Activated CD8-positive, alpha-beta memory T cell treated with anti-CD3 and anti-CD28 coated beads for 24 hours (primary cell): ENCODE measurements at regions not wholly inside any gene's neighbourhood (a gene's known extent, or its start where the extent isn't known, plus 50 kb on each side); places are given as distances from the start of the nearest gene placed in this dataset.
"Not testable (repeated sequence)": the region's sequence is repeated elsewhere in the genome, so short reads cannot be mapped to it uniquely, and the experiment has no call there.

Source experiments
- DNase-seq: peaks from one replicate; pipeline ENCODE4 v3.0.0-alpha.2; 2020

DNA sequence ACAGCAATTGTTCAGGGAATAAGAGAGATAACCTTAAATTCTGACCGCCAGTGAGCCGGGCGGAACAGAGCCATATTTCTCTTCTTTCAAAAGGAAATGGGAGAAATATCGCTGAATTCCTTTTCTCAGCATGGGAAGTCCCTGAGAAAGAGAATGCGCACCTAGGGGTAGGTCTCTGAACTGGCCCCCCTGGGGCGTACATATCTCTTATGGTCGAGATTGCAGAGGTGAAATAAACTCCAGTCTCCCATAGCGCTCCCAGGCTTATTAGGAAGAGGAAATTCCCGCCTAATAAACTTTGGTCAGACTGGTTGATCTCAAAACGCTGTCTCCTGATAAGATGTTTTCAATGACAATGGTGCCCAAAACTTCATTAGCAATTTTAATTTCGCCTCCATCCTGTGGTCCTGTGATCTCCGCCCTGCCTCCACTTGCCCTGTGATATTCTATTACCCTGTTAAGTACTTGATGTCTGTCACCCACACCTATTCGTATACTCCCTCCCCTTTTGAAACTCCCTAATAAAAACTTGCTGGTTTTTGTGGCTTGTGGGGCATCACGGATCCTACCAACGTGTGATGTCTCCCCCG is 195.8 kb upstream of the HMCN1 start:
- not testable (repeated sequence) for DNase-seq

DNA sequence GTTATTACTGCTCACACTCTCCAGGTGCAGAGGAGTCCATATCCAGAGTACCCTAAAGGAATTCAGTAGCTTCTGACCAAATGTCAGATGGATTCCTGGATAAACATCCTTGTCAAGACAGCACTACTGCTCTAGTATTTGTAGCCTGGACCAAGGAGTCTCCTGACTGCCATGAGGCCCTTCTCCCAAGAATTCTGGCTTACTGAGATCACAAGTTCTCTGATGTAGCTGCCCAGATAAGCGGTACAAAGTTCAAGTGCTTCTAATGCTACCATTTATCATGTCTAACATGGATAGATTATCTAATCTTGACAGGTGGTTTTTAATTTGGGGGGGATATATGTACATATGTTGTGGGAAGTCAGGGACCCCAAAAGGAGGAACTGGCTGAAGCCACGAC is 196.6 kb upstream of the HMCN1 start:
- DNase-seq: no peak

DNA sequence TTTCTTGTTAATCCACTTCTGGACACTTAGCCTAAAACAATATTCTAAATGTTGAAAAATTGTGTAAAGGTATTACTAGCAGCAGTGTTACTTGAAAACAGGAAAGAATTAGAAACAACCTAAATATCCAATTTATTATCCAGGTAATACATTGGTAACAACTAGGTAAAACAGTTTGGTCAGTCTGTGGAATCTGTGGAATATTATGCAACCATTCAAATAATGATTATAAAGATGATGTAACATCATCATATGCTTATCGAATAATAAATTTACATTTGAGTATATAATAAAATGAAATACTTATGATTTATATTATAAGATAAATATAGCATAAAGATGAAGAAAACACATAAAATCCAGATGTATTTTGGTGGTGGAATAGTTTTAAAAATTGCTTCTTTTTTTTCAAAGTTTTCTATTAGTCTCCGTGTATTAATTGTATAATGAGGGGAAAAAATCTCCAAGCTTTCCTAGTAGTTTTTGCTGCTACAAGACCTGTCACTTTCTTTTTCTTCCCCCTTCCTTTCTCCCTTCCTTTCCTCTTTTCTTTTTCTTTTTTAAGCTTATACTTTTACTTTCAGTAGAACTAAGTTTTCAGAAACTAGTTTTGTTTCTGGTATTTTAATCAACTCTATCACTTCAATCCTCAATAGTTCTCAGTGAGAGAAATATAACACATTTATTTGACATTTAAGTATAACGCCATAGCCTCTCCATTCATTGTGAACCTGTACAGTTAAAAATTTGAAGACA is 197.8 kb upstream of the HMCN1 start:
- no peak for DNase-seq

DNA sequence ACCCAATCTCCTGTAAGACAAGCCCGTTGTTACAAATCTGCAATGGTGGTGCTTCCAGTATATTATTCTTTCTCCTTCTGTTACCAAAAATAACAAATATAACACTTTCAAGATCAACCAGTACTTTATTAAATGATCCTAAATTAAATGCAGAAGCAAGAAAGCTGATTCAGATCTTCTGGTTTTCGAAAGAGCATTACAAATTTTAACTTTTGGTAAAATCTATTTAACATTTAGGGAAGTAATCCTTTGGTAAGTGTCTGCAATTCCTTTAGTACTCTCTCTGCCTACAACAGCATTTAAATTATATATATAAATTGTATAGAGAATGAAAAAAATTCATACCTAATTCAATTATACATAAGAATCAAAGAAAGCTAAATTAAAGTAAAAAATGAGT is 198.6 kb upstream of the HMCN1 start:
- no peak for DNase-seq

DNA sequence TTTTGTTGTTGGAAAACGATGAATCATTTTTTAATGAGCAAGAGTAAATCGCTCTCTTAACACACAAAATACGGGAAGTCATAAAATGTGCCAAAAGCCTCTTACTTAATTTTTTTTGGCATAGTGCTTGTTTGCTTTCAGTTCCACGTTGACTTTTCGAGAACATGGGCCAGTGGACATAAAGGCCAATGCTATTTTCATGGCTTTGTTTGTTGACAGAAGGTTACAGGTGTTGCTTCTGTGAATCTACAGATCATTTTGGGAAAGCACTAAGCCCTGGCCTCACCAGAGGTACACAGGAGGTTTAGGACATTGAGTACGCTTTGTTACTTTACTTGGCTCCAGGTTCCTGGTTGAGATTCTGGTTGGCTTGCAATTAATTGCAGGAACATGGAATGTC is 199.4 kb upstream of the HMCN1 start:
- no peak for DNase-seq

DNA sequence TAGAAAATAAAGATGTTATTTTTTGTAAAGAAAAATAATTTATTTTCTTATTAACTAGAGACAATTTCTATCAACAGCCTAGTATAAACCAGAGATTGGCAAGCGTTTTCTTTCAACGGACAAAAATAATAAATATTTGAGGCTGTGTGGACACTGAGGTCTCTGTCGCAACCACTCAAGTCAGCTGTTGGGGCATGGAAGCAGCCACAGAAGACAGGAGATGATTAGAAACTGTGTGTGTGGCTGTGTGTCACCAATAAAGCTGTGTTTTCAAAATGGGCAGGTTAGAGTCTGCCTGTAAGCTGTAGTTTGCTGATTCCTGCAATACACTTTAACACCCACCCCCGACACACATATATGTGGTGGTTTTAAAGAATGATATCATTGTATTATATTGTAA is 200.6 kb upstream of the HMCN1 start:
- DNase-seq: no peak

DNA sequence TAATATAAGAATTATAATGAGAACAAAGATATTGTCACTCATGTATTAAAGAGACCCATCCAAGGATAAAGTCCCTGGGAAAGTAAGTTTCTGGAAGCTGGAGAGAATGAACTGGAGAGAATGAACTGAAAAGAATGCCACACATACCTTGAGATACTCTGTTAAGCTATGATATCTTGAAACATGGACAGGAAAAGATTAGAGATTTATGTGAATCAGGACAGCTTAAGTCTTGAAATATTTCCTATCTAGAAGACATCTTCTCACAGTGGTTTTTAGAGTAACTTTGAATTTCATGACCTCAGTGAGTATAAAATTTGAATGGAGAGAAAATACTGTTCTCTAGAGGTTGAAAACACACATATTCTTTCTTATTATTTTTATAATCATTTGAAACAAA is 201.3 kb upstream of the HMCN1 start:
- no peak for DNase-seq

DNA sequence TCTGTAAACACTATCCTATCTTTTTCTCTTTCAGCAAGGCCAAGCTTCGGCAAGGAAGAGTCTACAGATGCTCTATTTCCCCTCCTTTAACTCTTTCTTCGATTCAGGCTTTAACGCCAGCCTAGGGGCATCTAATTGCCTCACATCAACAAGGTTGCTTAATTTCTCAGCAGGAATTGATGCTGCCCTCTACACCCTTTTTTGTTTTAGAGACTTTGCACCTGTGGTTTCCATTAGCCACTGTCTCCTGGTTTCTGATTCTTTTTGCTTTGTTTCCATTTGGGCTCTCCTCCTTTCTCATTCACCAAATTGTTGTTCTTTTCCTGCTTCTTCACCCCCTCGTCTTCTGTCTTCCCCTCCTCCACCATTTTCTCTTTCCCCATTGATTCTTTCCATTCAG is 202.4 kb upstream of the HMCN1 start:
- DNase-seq: no peak

DNA sequence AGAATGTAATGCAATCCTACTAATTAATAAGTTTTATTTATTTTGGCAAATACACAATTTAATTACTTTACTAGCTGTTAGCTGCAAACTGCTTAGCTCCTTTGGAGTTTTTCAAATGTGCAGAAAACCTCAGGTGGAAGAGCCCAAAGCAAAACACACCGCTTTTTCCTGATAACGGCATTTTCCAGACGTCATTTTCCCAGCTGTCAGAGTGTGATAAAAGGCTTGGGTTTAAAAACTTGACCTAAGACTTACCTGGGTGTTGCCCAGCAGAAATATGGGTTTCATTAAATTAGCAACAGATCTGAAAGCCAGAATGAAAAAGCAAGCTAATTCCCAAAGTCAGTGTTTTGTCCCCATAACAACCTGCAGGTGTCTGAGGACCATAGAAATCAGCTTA is 204.0 kb upstream of the HMCN1 start:
- DNase-seq: no peak

DNA sequence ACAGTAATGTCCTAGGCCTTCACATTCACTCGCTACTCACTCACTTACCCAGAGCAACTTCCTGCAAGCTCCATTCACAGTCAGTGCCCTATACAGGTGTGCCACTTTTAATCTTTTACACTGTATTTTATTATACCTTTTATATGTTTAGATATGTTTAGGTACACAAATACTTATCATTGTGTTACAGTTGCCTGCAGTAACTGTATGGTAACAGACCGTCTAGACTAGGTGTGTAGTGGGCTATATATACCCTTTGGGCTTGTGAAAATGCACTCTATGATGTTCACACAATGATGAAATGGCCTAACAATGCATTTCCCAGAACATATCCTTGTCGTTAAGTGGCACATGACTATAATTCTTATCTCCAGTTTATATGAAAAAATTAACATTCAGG is 204.5 kb upstream of the HMCN1 start:
- DNase-seq: no peak

DNA sequence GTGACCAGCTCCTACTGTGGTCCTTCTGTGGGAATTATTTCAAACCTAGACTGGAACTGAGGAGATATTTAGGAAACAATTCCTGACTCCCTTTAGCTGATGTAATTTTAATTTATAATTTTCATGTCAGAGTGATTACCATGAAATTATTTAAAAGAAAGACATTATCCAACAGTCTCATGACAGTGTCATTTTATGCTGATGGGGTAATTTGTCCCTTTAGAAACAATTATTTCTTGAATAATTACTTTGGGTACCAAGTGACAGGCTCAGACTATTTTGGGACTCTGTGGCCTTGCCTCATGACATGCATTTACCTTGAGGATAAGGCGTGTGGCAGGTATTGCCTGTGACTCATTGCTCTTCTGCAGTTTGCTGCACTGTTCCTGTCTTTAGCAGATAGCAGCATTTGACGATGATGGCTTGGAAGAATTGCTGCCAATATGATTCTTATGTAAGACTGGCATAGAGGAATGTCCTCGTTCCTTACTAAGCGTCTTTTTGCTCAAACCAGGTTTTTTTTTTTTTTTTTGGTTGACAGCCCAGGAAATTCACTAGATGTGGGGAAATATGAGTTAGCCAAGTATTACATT is 206.0 kb upstream of the HMCN1 start:
- DNase-seq: no peak

DNA sequence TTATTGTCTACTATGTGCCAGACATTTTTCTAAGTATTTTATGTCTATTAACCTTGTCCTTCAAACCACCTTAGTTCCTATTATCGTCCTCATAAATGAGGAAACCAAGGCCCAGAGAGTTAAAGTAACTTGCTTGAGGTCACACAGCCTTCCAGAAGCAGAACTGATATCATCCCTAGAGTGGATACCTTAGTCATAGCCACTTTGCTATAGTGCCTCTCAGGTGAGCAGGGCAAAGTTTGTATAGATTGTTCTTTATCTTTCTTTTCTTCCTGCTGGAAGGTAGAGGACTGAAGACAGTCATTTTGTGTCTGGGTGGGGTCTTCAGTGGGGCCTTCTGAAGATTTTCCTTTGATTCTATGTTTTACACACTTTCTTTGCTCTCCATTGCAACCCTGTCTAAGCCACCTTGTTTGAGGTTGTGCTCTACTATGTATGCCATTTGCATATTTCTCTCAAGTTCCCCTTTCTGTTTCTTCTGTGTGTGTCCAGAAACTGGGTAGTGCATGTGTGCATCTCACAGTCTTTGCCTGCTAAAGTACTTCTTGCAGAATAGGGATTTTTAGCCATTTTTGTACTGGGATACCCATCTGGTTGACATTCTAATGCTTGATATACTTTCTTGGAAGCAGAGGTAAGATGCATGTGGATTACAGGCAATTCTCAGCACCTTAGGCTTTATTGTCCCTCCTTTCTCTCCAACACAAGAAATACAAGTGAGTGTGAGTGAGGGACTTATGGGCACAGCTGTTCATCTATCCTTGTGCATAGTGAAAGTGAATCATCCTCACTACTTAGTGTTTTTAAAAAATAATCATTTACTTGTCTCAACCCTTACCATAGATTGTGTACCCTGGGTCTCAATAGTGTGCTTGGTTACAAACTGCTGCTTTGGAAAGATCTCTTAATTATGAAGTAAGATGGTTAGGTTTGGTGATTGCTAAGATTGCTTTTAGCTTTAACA is 207.6 kb upstream of the HMCN1 start:
- DNase-seq: no peak

DNA sequence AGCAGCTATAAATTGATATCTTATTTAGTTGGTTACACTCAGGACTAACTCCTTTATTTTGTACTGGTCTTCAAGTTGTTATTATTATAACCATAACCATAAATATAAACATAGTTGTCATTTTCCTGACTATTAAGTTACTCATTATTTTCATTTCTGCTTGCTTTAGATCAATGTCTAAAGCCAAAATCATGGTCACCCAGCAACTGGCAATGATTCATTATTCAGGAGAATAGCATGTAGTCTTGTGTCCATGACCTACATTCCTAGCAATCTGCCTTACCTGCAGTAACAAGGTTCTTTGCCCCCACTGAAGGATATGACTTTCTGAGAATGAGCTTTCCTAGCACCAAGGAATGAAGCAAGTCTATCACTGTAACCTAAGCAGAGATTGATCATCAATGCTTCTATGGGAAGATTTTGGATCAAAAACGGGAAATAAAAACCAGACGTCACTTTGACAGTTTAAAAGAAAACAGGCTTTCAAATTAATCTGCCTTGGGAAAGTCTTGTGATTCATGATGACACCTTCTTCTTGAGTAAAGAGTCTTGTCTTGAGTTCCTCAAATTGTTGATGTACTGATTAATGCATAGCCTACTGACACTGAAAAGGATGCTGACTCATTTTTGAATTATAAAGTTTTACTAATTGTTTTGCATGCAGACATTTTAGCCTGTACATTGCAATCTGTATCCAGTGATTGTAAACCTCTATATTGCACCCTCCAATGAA is 203.3 kb upstream of the IVNS1ABP start:
- DNase-seq: no peak

DNA sequence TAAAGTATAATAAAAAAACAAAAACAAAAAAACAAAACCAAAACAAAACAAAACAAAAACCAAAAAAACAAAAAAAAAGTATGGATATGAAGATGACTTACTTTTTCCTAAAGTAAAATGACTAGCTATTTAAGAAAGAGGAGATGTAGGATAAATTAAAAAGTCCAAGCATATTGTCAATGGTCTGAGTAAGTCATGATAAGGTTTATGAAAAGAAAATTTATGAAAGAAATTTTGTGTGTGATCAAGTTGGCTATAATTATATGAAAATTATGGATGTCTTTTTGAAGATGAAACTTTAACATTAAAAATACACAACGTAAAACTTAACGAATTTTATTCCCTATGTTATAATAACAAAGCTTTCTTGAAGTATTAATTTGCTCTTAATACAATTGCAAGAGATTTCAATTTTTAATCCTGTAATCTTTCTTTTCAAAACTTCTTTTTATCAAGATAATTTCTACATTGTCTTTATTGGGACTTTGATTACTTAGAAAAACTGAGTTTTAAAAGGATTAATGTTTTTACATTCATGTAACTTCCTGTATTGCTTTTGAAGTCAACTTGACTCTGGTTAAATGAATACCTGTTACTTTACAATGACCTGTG is 200.9 kb upstream of the IVNS1ABP start:
- no peak for DNase-seq

DNA sequence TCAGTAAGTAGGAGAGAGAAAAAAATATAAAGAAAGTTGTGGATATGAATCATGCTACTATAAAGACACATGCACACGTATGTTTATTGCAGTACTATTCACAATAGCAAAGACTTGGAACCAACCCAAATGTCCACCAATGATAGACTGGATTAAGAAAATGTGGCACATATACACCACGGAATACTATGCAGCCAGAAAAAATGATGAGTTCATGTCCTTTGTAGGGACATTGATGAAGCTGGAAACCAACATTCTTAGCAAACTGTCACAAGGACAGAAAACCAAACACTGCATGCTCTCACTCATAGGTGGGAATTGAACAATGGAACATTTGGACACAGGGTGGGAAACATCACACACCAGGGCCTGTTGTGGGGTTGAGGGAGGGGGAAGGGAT is 200.3 kb upstream of the IVNS1ABP start:
- DNase-seq: not testable (repeated sequence)

DNA sequence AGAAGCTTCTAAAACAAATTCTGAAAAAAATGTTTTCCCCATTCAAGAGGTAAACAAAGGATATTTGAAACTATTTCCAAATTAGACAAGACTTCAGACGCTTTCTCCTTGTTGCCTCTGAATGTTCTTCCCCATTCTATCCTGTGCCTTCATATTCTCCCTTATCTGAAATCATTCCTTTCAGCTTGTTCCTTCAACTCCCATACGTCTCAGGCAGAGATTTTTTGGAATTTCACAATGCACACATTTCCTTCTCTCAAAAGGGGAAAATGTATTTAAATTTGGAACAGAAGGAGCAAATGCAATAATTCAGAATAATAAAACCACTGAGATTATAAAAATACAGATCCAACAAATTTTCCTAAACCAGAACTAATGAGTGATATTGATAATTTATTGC is 198.7 kb upstream of the IVNS1ABP start:
- no peak for DNase-seq

DNA sequence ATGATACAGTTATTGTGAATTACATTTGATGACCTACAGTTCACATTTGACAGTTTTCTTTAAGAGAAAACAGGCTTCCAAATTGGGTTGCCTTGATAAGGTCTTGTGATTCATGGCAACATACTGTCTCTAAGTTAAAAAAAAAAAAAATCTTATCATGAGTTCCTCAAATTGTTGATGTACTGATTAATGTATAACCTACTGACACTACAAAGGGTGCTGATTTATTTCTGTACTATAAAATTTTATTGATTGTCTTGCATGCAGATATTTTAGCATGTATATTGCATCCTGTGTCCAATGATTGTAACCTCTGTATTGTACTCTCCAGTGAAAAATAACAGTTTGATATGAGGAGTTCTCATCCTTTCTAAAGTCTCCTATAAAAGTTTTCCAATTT is 197.3 kb upstream of the IVNS1ABP start:
- DNase-seq: no peak

DNA sequence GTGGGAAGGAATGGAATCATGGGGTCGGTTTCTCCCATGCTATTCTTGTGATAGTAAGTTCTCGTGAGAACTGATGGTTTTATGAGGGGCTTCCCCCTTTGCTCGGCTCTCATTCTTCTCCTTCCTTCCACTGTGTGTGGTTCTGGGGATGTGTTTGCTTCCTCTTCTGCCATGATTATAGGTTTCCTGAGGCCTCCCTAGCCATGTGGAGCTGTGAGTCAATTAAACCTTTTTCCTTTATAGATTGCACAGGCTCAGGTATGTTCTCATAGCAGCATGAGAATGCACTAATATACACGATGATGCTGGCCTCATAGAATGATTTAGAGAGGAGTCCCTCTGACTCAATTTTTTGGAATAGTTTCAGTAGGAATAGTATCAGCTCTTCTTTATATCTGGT is 195.4 kb upstream of the IVNS1ABP start:
- DNase-seq: no peak

DNA sequence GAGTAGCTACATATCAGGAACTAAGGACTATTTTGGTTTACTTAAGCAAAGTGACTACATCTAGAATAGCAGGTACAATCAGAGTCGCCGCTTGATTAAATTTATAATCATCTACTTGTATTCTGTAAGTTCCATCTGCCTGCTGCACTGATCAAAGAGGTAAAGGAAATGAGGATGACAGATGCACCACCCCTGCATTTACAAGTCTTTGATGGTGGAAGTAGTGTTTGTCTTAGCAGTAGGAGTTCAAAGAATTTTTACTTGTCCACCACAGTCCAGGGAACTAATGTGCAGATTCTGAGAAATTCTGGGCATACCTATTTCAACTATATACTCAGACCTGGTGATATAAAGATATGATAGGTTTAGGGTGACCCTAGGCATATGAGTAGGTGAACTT is 184.1 kb upstream of the IVNS1ABP start:
- no peak for DNase-seq

DNA sequence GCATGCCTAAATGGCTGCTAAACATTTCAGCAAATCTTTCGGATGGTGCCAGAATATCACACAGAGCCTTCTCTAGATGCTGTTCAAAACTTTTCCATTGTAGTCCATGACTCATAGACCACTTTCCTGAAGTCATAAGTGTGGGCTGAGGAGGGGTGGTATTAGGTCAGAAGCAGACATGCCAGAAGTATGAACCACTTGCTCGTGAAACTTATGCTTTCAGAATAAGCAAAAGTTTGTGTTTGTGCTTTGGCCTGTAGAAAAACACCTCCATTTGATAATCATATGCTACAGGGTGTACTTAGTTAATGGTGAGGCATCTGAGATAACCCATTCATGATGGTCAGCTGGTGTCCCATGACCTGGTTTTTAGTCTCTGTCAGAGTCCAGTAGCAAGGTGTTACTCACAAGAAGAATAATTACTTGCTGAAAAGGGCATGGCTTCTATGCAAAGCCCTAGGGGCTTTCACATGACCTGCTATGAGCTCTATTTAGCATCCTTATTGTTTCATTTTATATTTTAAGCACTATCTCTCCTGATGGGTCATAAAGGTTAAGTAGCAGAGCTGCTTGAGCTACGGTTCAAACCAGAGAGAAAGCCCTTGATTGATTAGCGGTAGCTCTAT is 183.1 kb upstream of the IVNS1ABP start:
- no peak for DNase-seq

DNA sequence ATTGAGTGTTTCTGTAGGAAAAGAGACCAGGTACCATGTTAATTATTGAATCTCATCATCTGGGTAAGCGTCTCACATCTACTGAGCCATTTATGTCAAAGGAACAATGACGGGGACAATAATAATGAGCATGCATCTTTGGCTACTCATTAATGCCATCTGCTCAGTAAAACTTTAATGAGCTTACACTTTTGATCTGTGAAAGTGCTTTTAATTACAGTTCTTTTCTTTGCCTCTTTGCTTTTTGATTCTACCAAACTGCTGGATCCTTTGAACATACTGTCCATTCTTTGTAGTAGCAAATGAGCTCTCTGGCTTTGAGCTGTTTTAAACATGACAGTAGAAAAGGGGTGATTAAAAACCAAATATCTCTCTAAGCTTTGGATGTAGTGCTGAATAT is 181.2 kb upstream of the IVNS1ABP start:
- no peak for DNase-seq

DNA sequence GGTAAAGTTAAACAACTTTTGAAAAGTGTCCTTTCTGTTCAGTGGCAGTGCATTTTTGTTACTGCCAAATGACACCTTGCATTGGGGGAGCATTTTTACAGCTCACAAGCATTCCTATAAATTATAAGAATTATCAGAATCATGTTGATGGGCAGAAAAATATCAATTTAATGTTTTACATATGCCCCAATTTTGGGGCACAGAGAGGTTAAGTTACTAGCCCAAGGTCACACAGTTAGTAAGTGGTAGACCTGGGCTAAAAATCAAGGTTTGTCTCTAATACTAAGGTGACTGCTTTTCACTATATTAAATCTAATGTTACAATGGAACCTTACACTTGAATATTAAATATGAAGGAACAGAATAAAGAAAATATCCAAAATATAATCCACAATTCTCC is 180.1 kb upstream of the IVNS1ABP start:
- DNase-seq: no peak
